Body of pancreas (tissue), 4 donors: ENCODE measurements at regions not wholly inside any gene's neighbourhood (a gene's known extent, or its start where the extent isn't known, plus 50 kb on each side); places are given as distances from the start of the nearest gene placed in this dataset.

Experiments
- CTCF ChIP-seq, 7 experiments: fragments of 450-650 bp in 4 of 7; fragments of 200-600 bp in 3 of 7; sonication (generic) in 3 of 7; IDR thresholded peaks; one replicate each; pipeline ENCODE4 v1.5.1; 2016 to 2019; ENCODE audit warnings: antibody characterized with exemption in 7 of 7
- POLR2A ChIP-seq, 3 donors: fragments of 450-650 bp; IDR thresholded peaks; one replicate each; pipeline ENCODE4 v1.6.1; 2016; ENCODE audit warnings: antibody characterized with exemption in 3 of 3, mild to moderate bottlenecking in 2 of 3

DNA sequence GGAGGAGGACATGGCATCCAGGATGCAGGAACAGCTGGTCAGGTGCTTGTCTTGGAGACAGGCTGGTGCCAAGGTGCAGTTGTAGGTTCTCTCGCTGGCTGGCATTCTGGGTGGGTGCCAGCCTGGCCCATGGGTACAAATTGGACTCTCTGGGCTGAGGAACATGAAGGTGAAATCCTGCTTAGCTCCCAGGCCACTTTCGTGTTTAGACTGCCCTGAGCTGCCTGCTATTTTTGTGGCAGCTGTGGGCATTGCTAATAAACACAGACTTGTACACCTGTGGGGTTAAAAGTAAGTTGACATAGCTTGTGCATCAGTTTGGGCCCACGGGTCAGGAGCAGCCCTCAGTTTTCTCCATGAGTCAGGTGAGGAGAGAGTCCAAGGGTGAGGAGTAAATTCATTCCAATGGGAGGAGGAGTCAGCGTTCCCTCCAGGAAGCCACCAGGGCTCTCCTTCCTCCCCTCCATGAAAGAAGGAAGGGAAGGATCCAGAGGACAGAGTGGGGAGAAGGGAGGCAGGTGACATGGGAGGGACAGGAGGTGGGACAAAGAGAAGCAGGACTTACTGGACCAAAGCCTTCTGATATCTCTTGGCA, 380.0 kb downstream of the GLRX3 start:
- no peak for TF ChIP-seq CTCF (IDR thresholded peaks at IDR 0.05)
- TF ChIP-seq POLR2A (IDR thresholded peaks at IDR 0.05): no peak
